Astrocyte (in vitro differentiated cells and primary cell): ENCODE measurements at regions not wholly inside any gene's neighbourhood (a gene's known extent, or its start where the extent isn't known, plus 50 kb on each side); places are given as distances from the start of the nearest gene placed in this dataset.

ENCODE experiments used
- CTCF ChIP-seq: IDR thresholded peaks from 2 replicates; pipeline ENCODE4 v1.5.1; 2011; ENCODE audit warnings: low read depth, mild to moderate bottlenecking, inconsistent platforms, low read length, moderate library complexity; ENCODE audit not compliant: insufficient read depth
- EZH2 ChIP-seq: IDR thresholded peaks from 2 replicates; pipeline ENCODE4 v1.6.1; 2012; ENCODE audit warnings: mild to moderate bottlenecking, low read length, inconsistent platforms; ENCODE audit not compliant: insufficient read depth

DNA sequence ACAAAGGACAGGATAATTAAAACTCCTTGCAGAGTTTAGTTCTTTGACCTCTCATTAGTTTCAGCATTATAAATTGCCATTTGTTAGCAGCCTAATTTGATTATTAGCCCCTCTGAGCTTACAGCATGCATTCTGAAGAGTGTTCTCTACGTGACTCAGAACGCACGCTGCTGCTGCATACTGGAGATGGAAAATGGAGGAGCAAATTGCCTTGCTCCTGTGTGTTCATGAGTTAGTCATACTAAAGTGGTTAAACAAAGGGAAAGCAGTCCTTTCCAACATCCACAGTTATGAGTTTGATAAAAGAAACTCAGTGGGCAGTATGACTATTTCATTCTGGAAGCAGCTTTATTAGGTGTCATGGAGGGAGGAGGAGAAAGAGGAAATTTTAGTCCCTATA is 922.5 kb downstream of the RPA4 start:
- no peak for TF ChIP-seq CTCF
- no peak for TF ChIP-seq EZH2
